HCT116 (cell line): ENCODE measurements at regions not wholly inside any gene's neighbourhood (a gene's known extent, or its start where the extent isn't known, plus 50 kb on each side); places are given as distances from the start of the nearest gene placed in this dataset.

ENCODE experiments used
- ATAC-seq: fragments of 200-7000 bp; cut with Tn5 transposase; 2 replicates; pipeline ENCODE4 v1.9.1; 2020; ENCODE audit warnings: mild to moderate bottlenecking, moderate library complexity
- BruUV-seq: library from RNA; stranded (reverse); fragments of 400-500 nt; replicated peaks from 2 replicates; lab custom pipeline; 2021; lab: Mats Ljungman, UMichigan
- CTCF ChIA-PET: fragments of 300-600 bp; sonication (Branson Sonifier 250); formaldehyde crosslinking; loops from one replicate; lab custom pipeline; 2021; ENCODE audit warnings: antibody characterized with exemption; lab: Charles Lee
- POLR2A ChIA-PET: fragments of 300-600, 350-600 bp; sonication (Branson Sonifier 250); formaldehyde crosslinking; loops from one replicate; lab custom pipeline; 2021; ENCODE audit warnings: antibody characterized with exemption; lab: Charles Lee
- RAD21 ChIA-PET, 2 experiments: fragments of 300-600 bp; sonication (Branson Sonifier 250); formaldehyde crosslinking; loops; one replicate each; lab custom pipeline; 2023; ENCODE audit warnings: low total read pairs in 2 of 2; ENCODE audit not compliant: uncharacterized antibody in 2 of 2, unreplicated experiment in 2 of 2, low non-redundant PET in 1 of 2; lab: Charles Lee
- DNase-seq: peaks from one replicate; pipeline ENCODE4 v3.0.0-alpha.2; 2010; ENCODE audit warnings: low read depth, low spot score
- H2AFZ ChIP-seq: fragments of 200-600 bp; shearing (Covaris generic), sonication (generic); 2 replicates; pipeline ENCODE4 v1.6.1; 2017; ENCODE audit warnings: low read depth, mixed run types, mixed read lengths, antibody characterized with exemption, low read length; ENCODE audit not compliant: poor library complexity, severe bottlenecking
- H3K27ac ChIP-seq: 2 replicates; pipeline ENCODE4 v1.5.1; 2012; ENCODE audit warnings: low read depth, low read length
- H3K27me3 ChIP-seq: fragments of 200-600 bp; sonication (generic); 2 replicates; pipeline ENCODE4 v1.6.1; 2016; ENCODE audit warnings: mixed run types, low read length, mixed read lengths; ENCODE audit not compliant: insufficient read depth
- H3K36me3 ChIP-seq, 2 experiments: fragments of 200-500 bp in 1 of 2; fragments of 200-600 bp in 1 of 2; sonication (Bioruptor generic) in 1 of 2; sonication (generic) in 1 of 2; 2 replicates each; pipeline versions ENCODE4 v1.5.1 to v1.6.1; 2014 to 2016; ENCODE audit warnings: low read length in 2 of 2, inconsistent platforms in 1 of 2, mixed read lengths in 1 of 2, mixed run types in 1 of 2; ENCODE audit not compliant: insufficient read depth in 2 of 2, control insufficient read depth in 1 of 2
- H3K4me1 ChIP-seq, 2 experiments: fragments of 200-600 bp in 1 of 2; sonication (generic) in 1 of 2; 2 replicates each; pipeline versions ENCODE4 v1.5.1 to v1.6.1; 2012 to 2017; ENCODE audit warnings: low read length in 2 of 2, inconsistent platforms in 1 of 2, mild to moderate bottlenecking in 1 of 2, mixed read lengths in 1 of 2, mixed run types in 1 of 2, moderate library complexity in 1 of 2; ENCODE audit not compliant: insufficient read depth in 2 of 2, control insufficient read depth in 1 of 2
- H3K4me2 ChIP-seq: fragments of 200-600 bp; sonication (generic); 2 replicates; pipeline ENCODE4 v1.6.1; 2017; ENCODE audit warnings: mixed run types, low read length, mixed read lengths
- H3K4me3 ChIP-seq, 2 experiments: fragments of 200-600 bp in 1 of 2; sonication (generic) in 1 of 2; replicated peaks in 1 of 2; 2 replicates each; pipeline ENCODE4 v1.5.1; 2011 to 2016; ENCODE audit warnings: low read length in 2 of 2, control low read depth in 1 of 2, low read depth in 1 of 2, mild to moderate bottlenecking in 1 of 2, mixed read lengths in 1 of 2, mixed run types in 1 of 2
- H3K79me2 ChIP-seq: fragments of 200-600 bp; sonication (generic); 2 replicates; pipeline ENCODE4 v1.6.1; 2017; ENCODE audit warnings: mild to moderate bottlenecking, mixed run types, low read length, moderate library complexity, mixed read lengths; ENCODE audit not compliant: insufficient read depth
- H3K9ac ChIP-seq: fragments of 200-600 bp; sonication (generic); 2 replicates; pipeline ENCODE4 v1.6.1; 2016; ENCODE audit warnings: low read length, mixed read lengths
- H3K9me2 ChIP-seq: fragments of 200-600 bp; sonication (generic), shearing (Covaris generic); 2 replicates; pipeline ENCODE4 v1.6.1; 2017; ENCODE audit warnings: mixed run types, mild to moderate bottlenecking, moderate library complexity; ENCODE audit not compliant: insufficient read depth
- H3K9me3 ChIP-seq, 2 experiments: fragments of 200-500 bp in 1 of 2; fragments of 200-600 bp in 1 of 2; sonication (Bioruptor generic) in 1 of 2; sonication (generic) in 1 of 2; 2 replicates each; pipeline ENCODE4 v1.6.1; 2014 to 2017; ENCODE audit warnings: low read length in 2 of 2, mixed read lengths in 2 of 2, inconsistent platforms in 1 of 2, low read depth in 1 of 2, mild to moderate bottlenecking in 1 of 2, mixed run types in 1 of 2, moderate library complexity in 1 of 2; ENCODE audit not compliant: control insufficient read depth in 1 of 2, insufficient read depth in 1 of 2
- H4K20me1 ChIP-seq: fragments of 200-600 bp; sonication (generic), shearing (Covaris generic); 2 replicates; pipeline ENCODE4 v1.6.1; 2017; ENCODE audit warnings: mixed run types, mild to moderate bottlenecking, moderate library complexity; ENCODE audit not compliant: insufficient read depth
- EZH2 ChIP-seq: fragments of 200-600 bp; sonication (generic); IDR thresholded peaks from 2 replicates; pipeline ENCODE4 v1.6.1; 2017; ENCODE audit warnings: antibody characterized with exemption, mixed run types
- FOSL1 ChIP-seq: IDR thresholded peaks from 2 replicates; pipeline ENCODE4 v1.6.1; 2012; ENCODE audit warnings: low read depth
- POLR2A ChIP-seq: IDR thresholded peaks from 2 replicates; pipeline ENCODE4 v1.7.0; 2011; ENCODE audit warnings: borderline replicate concordance; ENCODE audit not compliant: insufficient read depth, insufficient read length; ENCODE audit errors: extremely low read depth
- SRF ChIP-seq: IDR thresholded peaks from 2 replicates; pipeline ENCODE4 v1.6.1; 2012; ENCODE audit warnings: low read depth
- intact Hi-C: fragments of 100-400 bp; cut with micrococcal nuclease; formaldehyde crosslinking; loops from 2 replicates; pipeline ENCODE4 v1.10.0; 2022
- TF ChIP-seq, protein P1 (sequence below), 3 experiments: fragments of 200-600 bp in 1 of 3; sonication (generic) in 1 of 3; IDR thresholded peaks in 2 of 3; conservative IDR thresholded peaks in 1 of 3; 2 replicates each; pipeline ENCODE4 v1.5.1; 2012 to 2017; ENCODE audit warnings: low read depth in 2 of 3, low read length in 2 of 3, antibody characterized with exemption in 1 of 3, borderline replicate concordance in 1 of 3, control low read depth in 1 of 3, mild to moderate bottlenecking in 1 of 3, mixed read lengths in 1 of 3, mixed run types in 1 of 3, moderate library complexity in 1 of 3; ENCODE audit not compliant: insufficient read depth in 1 of 3
- TF ChIP-seq, protein P2 (sequence below): IDR thresholded peaks from 2 replicates; pipeline ENCODE4 v1.6.1; 2012

DNA sequence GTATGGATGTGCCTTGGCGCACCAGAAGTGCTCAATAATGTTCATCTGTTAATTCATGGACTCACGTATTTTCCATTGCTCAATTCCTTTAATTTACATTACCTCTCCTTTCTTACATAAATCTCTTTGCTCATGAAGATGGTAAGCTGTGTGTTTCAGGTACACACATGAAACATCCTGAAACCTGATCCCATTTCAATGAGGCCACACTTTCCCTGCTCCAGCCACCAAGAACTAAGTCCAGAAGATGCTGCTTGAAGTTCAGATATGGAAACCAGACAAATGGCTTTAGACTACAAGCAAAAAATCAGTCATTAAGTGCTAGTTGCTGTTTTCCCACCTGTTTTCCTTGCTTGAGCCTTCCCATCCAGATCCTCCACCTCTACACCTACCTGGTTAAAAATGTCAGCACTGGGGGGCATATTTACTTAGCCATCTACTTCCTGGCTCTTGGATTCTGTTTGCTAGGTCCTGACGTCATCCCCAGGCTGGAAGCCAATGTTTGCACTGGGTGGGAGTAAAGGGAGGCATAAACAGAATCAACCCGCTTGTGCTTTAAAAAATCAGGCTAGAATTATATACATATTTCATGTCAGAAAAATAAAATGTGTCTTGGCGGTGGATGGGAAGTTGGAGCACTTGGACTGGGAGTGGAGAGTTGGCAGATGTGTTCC lies 309.7 kb downstream of the OSR1 start:
- no peak overlapping the region for H3K27ac ChIP-seq
- CTCF ChIA-PET = no interaction called here
- no peaks in the 10 kb centered on the region for H3K27me3 ChIP-seq
- intact Hi-C loops = no loop called here
- no peak overlapping the region for H3K9ac ChIP-seq
- no peaks in the 10 kb centered on the region for H3K9me3 ChIP-seq
- no peak overlapping the region for H2AFZ ChIP-seq
- no peak overlapping the region for H3K4me3 ChIP-seq
- POLR2A ChIA-PET = no interaction called here
- H4K20me1 ChIP-seq = no peaks in the 10 kb centered on the region
- H3K4me2 ChIP-seq = no peak overlapping the region
- RAD21 ChIA-PET = no interaction called here
- H3K36me3 ChIP-seq = no peaks in the 10 kb centered on the region
- ATAC-seq (no peak), DNase-seq (no peak)
- H3K9me2 ChIP-seq = no peaks in the 10 kb centered on the region
- BruUV-seq = no TSS peak
- no peaks in the 10 kb centered on the region for H3K4me1 ChIP-seq
- H3K79me2 ChIP-seq = no peaks in the 10 kb centered on the region
- no peak for TF ChIP-seq EZH2
- no peak for TF ChIP-seq SRF
- TF ChIP-seq, protein P1, sequence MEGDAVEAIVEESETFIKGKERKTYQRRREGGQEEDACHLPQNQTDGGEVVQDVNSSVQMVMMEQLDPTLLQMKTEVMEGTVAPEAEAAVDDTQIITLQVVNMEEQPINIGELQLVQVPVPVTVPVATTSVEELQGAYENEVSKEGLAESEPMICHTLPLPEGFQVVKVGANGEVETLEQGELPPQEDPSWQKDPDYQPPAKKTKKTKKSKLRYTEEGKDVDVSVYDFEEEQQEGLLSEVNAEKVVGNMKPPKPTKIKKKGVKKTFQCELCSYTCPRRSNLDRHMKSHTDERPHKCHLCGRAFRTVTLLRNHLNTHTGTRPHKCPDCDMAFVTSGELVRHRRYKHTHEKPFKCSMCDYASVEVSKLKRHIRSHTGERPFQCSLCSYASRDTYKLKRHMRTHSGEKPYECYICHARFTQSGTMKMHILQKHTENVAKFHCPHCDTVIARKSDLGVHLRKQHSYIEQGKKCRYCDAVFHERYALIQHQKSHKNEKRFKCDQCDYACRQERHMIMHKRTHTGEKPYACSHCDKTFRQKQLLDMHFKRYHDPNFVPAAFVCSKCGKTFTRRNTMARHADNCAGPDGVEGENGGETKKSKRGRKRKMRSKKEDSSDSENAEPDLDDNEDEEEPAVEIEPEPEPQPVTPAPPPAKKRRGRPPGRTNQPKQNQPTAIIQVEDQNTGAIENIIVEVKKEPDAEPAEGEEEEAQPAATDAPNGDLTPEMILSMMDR (IDR thresholded peaks at IDR 0.05 in 2 of 3, conservative IDR thresholded peaks at IDR 0.05 in 1 of 3; ENCODE audit: borderline replicate concordance in 1 of 3, insufficient read depth in 1 of 3, low read depth in 2 of 3, low read length in 2 of 3) = no peak
- no peak for TF ChIP-seq POLR2A
- TF ChIP-seq FOSL1 = no peak
- TF ChIP-seq, protein P2, sequence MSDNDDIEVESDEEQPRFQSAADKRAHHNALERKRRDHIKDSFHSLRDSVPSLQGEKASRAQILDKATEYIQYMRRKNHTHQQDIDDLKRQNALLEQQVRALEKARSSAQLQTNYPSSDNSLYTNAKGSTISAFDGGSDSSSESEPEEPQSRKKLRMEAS = no peak
- TF ChIP-seq, all 23 proteins: peak for 0
